Thymus (tissue), 11 donors: ENCODE measurements at regions not wholly inside any gene's neighbourhood (a gene's known extent, or its start where the extent isn't known, plus 50 kb on each side); places are given as distances from the start of the nearest gene placed in this dataset.

Experiments
- DNase-seq, 9 donors: peaks; one replicate each; pipeline ENCODE4 v3.0.0-alpha.2; 2013; ENCODE audit warnings: low spot score in 9 of 9, low read depth in 6 of 9, missing footprints in 1 of 9
- H3K27ac ChIP-seq, 2 donors: one replicate each; pipeline ENCODE4 v1.5.1; 2013; ENCODE audit warnings: control low read depth in 1 of 2, low read depth in 1 of 2, low read length in 1 of 2, mild to moderate bottlenecking in 1 of 2, moderate library complexity in 1 of 2
- H3K27me3 ChIP-seq, 2 donors: one replicate each; pipeline ENCODE4 v1.5.1; 2013; ENCODE audit warnings: low read length in 1 of 2; ENCODE audit not compliant: control insufficient read depth in 2 of 2, insufficient read depth in 1 of 2
- H3K36me3 ChIP-seq, 2 donors: one replicate each; pipeline ENCODE4 v1.5.1; 2013; ENCODE audit warnings: low read length in 1 of 2, mild to moderate bottlenecking in 1 of 2, moderate library complexity in 1 of 2; ENCODE audit not compliant: control insufficient read depth in 2 of 2, insufficient read depth in 2 of 2
- H3K4me1 ChIP-seq, 2 donors: one replicate each; pipeline ENCODE4 v1.5.1; 2013; ENCODE audit warnings: low read length in 2 of 2; ENCODE audit not compliant: control insufficient read depth in 2 of 2, insufficient read depth in 2 of 2
- H3K4me3 ChIP-seq, 2 donors: one replicate each; pipeline ENCODE4 v1.5.1; 2013; ENCODE audit warnings: low read length in 2 of 2, control low read depth in 1 of 2, mild to moderate bottlenecking in 1 of 2
- H3K9me3 ChIP-seq, 2 donors: one replicate each; pipeline ENCODE4 v1.5.1; 2013; ENCODE audit warnings: low read length in 1 of 2, mild to moderate bottlenecking in 1 of 2; ENCODE audit not compliant: control insufficient read depth in 2 of 2, insufficient read depth in 1 of 2
- WGBS: extraction: QIAGEN DNeasy Blood & Tissue Kit; methylation state at CpG from one replicate; pipeline ENCODE4 v1.1.7; 2013; 5-methylcytosine and 5-hydroxymethylcytosine counted together
- donor health status: healthy.

DNA sequence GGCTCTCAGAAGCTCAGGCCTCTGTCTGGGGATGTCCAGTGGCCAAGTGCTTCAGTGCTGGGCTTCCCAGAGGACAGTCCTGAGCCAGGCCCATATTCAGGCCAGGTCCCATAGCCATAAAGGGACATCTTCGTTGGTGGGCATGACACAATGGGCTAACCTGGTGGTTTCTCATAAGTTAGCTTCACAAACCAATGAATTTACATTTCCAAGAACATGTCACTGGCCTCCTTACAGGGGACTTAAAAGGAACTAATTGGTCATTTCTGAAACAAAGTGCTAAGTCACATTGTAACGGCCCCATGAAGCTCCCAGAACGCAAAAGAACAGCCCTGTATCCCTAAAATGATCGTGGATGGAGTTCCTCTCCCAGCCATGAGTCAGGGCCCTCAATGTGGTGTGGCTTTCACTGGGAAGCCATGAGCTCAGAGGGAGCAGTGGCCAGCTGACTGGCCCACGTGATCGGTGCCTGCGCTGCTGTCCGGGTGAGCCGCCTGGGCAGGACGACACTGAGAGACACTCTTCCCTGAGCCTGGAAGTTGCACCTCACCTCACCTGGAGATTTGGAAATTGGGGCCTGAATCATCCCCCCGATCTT is 163.7 kb upstream of the APCDD1 start:
- H3K4me1 ChIP-seq: peaks cover 1 to 38% of the 10 kb centered on the region in 2 donors
- no peak overlapping the region for H3K4me3 ChIP-seq
- peaks cover 2 to 12% of the 10 kb centered on the region in 2 donors for H3K9me3 ChIP-seq
- no peaks in the 10 kb centered on the region for H3K27me3 ChIP-seq
- WGBS: 95% methylated on average over 11 of the region's 11 CpGs
- H3K36me3 ChIP-seq: no peaks in the 10 kb centered on the region
- no peak overlapping the region for H3K27ac ChIP-seq
- no peak for DNase-seq

DNA sequence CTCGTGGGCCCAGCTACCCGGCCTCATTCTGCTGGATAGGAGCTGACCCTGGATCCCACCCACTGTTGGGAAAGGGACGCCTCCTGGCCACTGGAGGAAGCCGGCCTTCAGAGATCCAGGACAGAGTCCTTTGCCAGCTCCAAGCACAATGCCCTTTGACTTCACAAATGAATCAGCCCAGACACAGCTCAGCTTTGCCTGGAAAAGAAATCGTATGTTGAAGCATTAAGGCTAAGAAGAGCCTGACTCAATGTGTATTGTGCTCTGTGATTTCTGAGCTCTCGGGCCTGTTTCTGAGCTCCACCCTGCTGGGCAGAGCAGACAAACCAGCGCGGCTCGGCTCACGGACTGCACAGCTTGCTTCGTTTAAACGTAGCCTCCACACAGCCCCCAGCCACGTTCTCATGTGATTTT is 162.9 kb upstream of the APCDD1 start:
- Histone ChIP-seq H3K36me3 (no peaks in the 10 kb centered on the region), H3K4me1 (peaks cover 9 to 43% of the 10 kb centered on the region in 2 donors), H3K4me3 (no peak overlapping the region), H3K9me3 (peaks cover 2 to 12% of the 10 kb centered on the region in 2 donors), H3K27ac (no peak overlapping the region), H3K27me3 (no peaks in the 10 kb centered on the region)
- DNase-seq: no peak
- 98% methylated on average over 13 of the region's 13 CpGs for WGBS

DNA sequence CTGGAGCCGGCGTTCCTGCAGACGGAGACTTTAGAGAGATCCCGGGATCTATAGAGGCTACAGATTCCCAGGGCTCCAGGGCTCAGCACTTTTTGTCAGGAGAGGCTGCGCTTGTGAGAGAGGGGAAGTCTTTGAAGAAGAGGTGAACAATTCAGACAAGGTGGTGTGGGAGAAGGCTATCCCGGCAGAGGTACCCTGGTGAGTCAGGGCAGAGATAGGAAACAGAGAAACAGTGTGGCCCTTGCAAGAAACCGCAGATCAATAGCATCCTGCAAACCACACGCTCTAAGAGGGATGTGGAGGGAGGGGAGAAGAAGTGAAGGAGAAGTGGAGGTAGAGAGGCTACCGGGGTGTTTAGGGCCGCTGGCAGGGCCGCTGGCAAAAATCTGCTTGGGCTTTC is 160.5 kb upstream of the APCDD1 start:
- Histone ChIP-seq H3K27ac (no peak overlapping the region), H3K9me3 (peaks cover 0 to 7% of the 10 kb centered on the region in 2 donors), H3K4me1 (peaks cover 31 to 60% of the 10 kb centered on the region in 2 donors), H3K36me3 (no peaks in the 10 kb centered on the region), H3K27me3 (no peaks in the 10 kb centered on the region), H3K4me3 (no peak overlapping the region)
- WGBS: 91% methylated on average over 11 of the region's 11 CpGs
- no peak for DNase-seq

DNA sequence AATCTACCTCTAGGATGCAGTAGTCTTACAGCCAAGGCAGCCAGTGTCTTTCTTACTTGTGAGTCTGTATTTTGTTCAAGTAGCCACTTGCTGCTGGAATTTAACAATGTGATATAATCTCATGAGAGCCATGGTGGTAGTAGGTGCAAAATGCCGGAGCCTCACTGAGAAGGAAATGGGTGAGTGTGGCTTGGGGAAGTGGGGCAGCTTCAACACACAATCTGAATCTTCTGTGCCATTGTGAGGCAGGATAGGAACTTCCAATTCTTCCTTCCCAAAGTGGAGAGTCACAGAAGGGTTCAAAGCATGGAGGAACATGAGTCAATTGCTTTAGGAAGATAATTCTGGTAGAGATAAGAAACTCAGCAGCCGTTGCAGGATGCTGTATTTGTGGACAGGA is 158.7 kb upstream of the APCDD1 start:
- H3K36me3 ChIP-seq: no peaks in the 10 kb centered on the region
- 82% methylated on average over 2 of the region's 2 CpGs for WGBS
- DNase-seq: peak in 1 of 9 donors; percentile 32
- H3K9me3 ChIP-seq: no peaks in the 10 kb centered on the region
- no peak overlapping the region for H3K27ac ChIP-seq
- no peak overlapping the region for H3K4me3 ChIP-seq
- peaks cover 39 to 70% of the 10 kb centered on the region in 2 donors for H3K4me1 ChIP-seq
- H3K27me3 ChIP-seq: no peaks in the 10 kb centered on the region

DNA sequence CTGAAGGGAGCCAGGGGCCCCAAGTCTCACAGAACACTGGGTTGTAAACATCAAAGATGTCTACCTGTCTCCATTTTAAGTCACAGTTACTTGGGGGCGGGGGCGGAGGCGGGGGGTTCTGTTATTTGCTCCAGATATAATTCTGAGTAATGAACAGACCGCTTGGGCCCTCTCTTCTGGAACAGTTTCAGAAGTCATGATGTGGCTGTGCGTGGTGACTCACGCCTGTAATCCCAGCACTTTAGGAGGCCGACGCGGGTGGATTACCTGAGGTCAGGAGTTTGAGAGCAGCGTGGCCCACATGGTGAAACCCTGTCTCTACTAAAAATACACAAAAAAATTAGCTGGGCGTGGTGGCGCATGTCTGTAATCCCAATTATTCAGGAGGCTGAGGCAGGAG is 157.9 kb upstream of the APCDD1 start:
- Histone ChIP-seq H3K27ac (no peak overlapping the region), H3K4me1 (peaks cover 39 to 78% of the 10 kb centered on the region in 2 donors), H3K9me3 (no peaks in the 10 kb centered on the region), H3K36me3 (no peaks in the 10 kb centered on the region), H3K4me3 (no peak overlapping the region), H3K27me3 (no peaks in the 10 kb centered on the region)
- WGBS: 93% methylated on average over 12 of the region's 12 CpGs
- DNase-seq: no peak

DNA sequence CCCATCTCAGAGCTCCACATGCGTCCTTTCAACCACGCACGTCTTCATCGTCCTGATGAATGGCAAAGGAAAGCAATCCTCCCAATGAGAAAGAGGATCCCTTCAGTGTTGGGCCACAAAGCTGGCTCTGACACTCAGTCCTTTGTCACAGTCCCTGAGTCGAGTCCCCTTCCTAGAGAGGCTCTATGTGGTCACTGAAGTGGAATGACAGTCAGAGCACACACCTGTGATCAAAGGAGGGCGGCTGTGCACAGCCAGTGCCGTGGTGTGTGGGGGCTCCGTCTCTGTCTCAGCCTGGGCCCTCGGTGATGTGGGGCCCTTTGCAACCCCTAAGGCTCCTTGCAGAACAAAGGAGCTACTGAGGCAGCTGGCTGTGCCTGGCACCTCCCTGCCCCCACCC is 157.3 kb upstream of the APCDD1 start:
- DNase-seq: peak in 8 of 9 donors; percentile 43 to 87 (median 65)
- Histone ChIP-seq H3K27ac (peak overlapping the region in 1 of 2 donors; percentile 78), H3K27me3 (no peaks in the 10 kb centered on the region), H3K36me3 (no peaks in the 10 kb centered on the region), H3K4me1 (peaks cover 43 to 84% of the 10 kb centered on the region in 2 donors), H3K9me3 (no peaks in the 10 kb centered on the region), H3K4me3 (no peak overlapping the region)
- WGBS: 36% methylated on average over 9 of the region's 9 CpGs

DNA sequence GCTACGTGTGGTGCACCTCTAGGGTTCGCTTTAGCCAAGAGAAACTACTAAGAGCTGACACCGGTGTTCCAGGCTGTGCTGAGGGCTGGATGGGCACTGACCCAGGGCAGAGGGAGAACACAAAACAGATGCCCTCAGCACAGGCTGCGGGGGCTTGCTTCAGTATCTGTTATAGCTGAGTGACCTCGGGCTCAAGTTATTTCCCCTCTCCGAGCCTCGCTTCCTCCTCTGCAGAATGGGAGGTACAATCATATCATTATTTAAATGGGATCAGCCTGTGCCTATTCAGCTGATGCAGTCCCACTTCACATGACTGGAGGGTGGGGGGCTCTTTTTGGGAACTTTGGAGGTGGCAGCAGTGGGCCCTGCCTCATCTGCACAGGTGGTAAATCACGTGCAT is 156.1 kb upstream of the APCDD1 start:
- Histone ChIP-seq H3K27ac (no peak overlapping the region), H3K27me3 (no peaks in the 10 kb centered on the region), H3K36me3 (no peaks in the 10 kb centered on the region), H3K4me1 (peaks cover 43 to 84% of the 10 kb centered on the region in 2 donors), H3K9me3 (no peaks in the 10 kb centered on the region), H3K4me3 (no peak overlapping the region)
- DNase-seq: no peak
- 95% methylated on average over 8 of the region's 8 CpGs for WGBS

DNA sequence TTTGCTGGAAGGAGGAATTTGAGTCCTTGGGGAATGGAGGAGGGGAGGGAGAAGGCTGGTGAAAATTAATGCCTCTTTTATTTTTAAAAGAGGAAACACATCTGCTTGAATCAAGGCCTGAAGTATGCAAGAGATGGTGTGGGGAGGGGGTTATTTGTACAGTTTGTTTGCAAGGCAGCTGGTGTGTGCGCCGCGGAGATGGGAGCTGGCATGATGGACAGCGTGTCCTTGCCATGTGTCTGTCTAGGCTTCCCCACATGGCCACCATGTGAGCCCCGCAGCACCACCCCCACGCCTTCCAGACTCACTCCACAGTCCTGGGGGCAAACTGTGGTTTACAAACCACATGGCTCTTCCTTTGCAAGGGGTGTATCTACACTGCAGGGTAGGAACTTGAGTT is 154.8 kb upstream of the APCDD1 start:
- Histone ChIP-seq H3K36me3 (no peaks in the 10 kb centered on the region), H3K27me3 (no peaks in the 10 kb centered on the region), H3K27ac (peak overlapping the region in 1 of 2 donors; percentile 37), H3K9me3 (no peaks in the 10 kb centered on the region), H3K4me3 (no peak overlapping the region), H3K4me1 (peaks cover 43 to 77% of the 10 kb centered on the region in 2 donors)
- WGBS: 21% methylated on average over 6 of the region's 6 CpGs
- peak in 1 of 9 donors; percentile 57 for DNase-seq

DNA sequence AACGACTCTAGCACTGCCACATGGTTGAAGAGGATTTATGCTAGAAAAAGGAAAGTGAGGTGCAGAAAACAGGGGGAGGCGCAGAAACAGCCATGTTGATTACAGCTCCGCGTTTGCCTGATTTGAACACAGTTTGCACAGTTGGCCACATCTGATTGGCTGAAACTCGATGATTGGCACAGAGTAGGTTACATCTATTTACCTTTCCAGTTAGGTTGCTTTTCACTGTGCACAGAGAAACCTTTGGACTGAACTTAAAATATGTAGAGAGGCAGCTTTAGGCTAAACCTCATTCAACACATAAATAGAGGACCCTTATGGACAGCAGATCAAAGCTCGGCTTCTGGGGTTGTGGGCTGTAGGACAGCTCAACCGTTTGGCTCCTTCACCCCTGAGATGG is 153.7 kb upstream of the APCDD1 start:
- H3K27ac ChIP-seq: no peak overlapping the region
- DNase-seq: no peak
- no peaks in the 10 kb centered on the region for H3K36me3 ChIP-seq

More for the DNA sequence above, 153.7 kb upstream of the APCDD1 start:
- Histone ChIP-seq H3K27me3 (no peaks in the 10 kb centered on the region), H3K9me3 (no peaks in the 10 kb centered on the region), H3K4me3 (no peak overlapping the region), H3K4me1 (peaks cover 42 to 71% of the 10 kb centered on the region in 2 donors)
- 98% methylated on average over 7 of the region's 7 CpGs for WGBS
